HG03064 (cell line): ENCODE measurements at regions not wholly inside any gene's neighbourhood (a gene's known extent, or its start where the extent isn't known, plus 50 kb on each side); places are given as distances from the start of the nearest gene placed in this dataset.
A peak's percentile ranks its signal among the peaks of the same experiment; 100 is the strongest.
"Not testable (repeated sequence)": the region's sequence is repeated elsewhere in the genome, so short reads cannot be mapped to it uniquely, and the experiment has no call there.

Experiments used
- ATAC-seq: cut with Tn5 transposase; IDR thresholded peaks from one replicate; pipeline ENCODE4 v1.9.1; 2021; ENCODE audit warnings: low read depth; ENCODE audit not compliant: unreplicated experiment

- ATAC-seq, result peak; percentile 80
These were observed 192.4 kb upstream of the MYLIP start for GRCh38 chr6:15936503-15936902.

GRCh38 chr6:15935661-15936060 is 193.2 kb upstream of the MYLIP start:
- no peak for ATAC-seq

- ATAC-seq, result not testable (repeated sequence)
These were observed 197.2 kb upstream of the MYLIP start for GRCh38 chr6:15931697-15932096.

GRCh38 chr6:15930207-15930606 is 198.7 kb upstream of the MYLIP start:
- no peak for ATAC-seq

GRCh38 chr6:15929685-15930084 is 199.2 kb upstream of the MYLIP start:
- ATAC-seq, result no peak

- ATAC-seq, result no peak
These were observed 201.2 kb upstream of the MYLIP start for GRCh38 chr6:15927531-15928225.

- ATAC-seq, result no peak
These were observed 202.6 kb upstream of the MYLIP start for GRCh38 chr6:15926256-15926655.

GRCh38 chr6:15924893-15925292 is 204.0 kb upstream of the MYLIP start:
- ATAC-seq, result no peak

- no peak for ATAC-seq
These were observed 206.2 kb upstream of the MYLIP start for GRCh38 chr6:15922510-15923250.

- no peak for ATAC-seq
These were observed 207.6 kb upstream of the MYLIP start for GRCh38 chr6:15921243-15921642.

GRCh38 chr6:15916581-15916980 is 212.3 kb upstream of the MYLIP start:
- ATAC-seq, result no peak

- no peak for ATAC-seq
These were observed 213.2 kb upstream of the MYLIP start for GRCh38 chr6:15915508-15916178.

GRCh38 chr6:15914553-15914952 is 214.3 kb upstream of the MYLIP start:
- ATAC-seq, result no peak

- no peak for ATAC-seq
These were observed 215.3 kb upstream of the MYLIP start for GRCh38 chr6:15913573-15913972.

- ATAC-seq, result no peak
These were observed 216.1 kb upstream of the MYLIP start for GRCh38 chr6:15912505-15913400.

GRCh38 chr6:15911753-15912504 is 217.0 kb upstream of the MYLIP start:
- ATAC-seq, result no peak

- ATAC-seq, result no peak
These were observed 219.4 kb upstream of the MYLIP start for GRCh38 chr6:15909290-15910070.

- no peak for ATAC-seq
These were observed 220.0 kb upstream of the MYLIP start for GRCh38 chr6:15908871-15909270.

- no peak for ATAC-seq
These were observed 220.9 kb upstream of the MYLIP start for GRCh38 chr6:15907914-15908518.
